A673 (cell line): ENCODE measurements at regions not wholly inside any gene's neighbourhood (a gene's known extent, or its start where the extent isn't known, plus 50 kb on each side); places are given as distances from the start of the nearest gene placed in this dataset.

Experiments
- CTCF ChIP-seq: fragments of 300-800, 200-600 bp; sonication (generic); conservative IDR thresholded peaks from 2 replicates; pipeline ENCODE4 v1.5.1; 2017; ENCODE audit warnings: low read depth, mild to moderate bottlenecking, antibody characterized with exemption, low read length, moderate library complexity, mixed read lengths
- EZH2 ChIP-seq: fragments of 200-600 bp; sonication (generic); IDR thresholded peaks from 2 replicates; pipeline ENCODE4 v1.6.1; 2017; ENCODE audit warnings: borderline replicate concordance, low read depth, mild to moderate bottlenecking, mixed read lengths, antibody characterized with exemption, low read length; ENCODE audit not compliant: poor library complexity, severe bottlenecking

GRCh38 chr5:34538026-34538672 lies 118.0 kb upstream of the RAI14 start:
- TF ChIP-seq CTCF, result peak; percentile 61
- TF ChIP-seq EZH2, result no peak
